SU-DHL-6 (cell line): ENCODE measurements at regions not wholly inside any gene's neighbourhood (a gene's known extent, or its start where the extent isn't known, plus 50 kb on each side); places are given as distances from the start of the nearest gene placed in this dataset.

Source experiments
- CTCF ChIP-seq: fragments of 200-600 bp; sonication (generic); IDR thresholded peaks from one replicate; pipeline ENCODE4 v1.5.1; 2017; ENCODE audit warnings: antibody characterized with exemption, mild to moderate bottlenecking, low read length, moderate library complexity; ENCODE audit not compliant: insufficient read depth, poor library complexity, severe bottlenecking
- EZH2phosphoT487 ChIP-seq: fragments of 200-600 bp; sonication (generic), shearing (Covaris generic); conservative IDR thresholded peaks from 2 replicates; pipeline ENCODE4 v1.6.1; 2018; ENCODE audit warnings: mild to moderate bottlenecking, antibody characterized with exemption, low read length, moderate library complexity, mixed read lengths

GRCh38 chr5:57539281-57539701 is 56.7 kb upstream of the ACTBL2 start:
- TF ChIP-seq CTCF, result no peak
- no peak for TF ChIP-seq EZH2phosphoT487
